NB4 (cell line): ENCODE measurements at regions not wholly inside any gene's neighbourhood (a gene's known extent, or its start where the extent isn't known, plus 50 kb on each side); places are given as distances from the start of the nearest gene placed in this dataset.

Source experiments
- CTCF ChIP-seq: IDR thresholded peaks from one replicate; pipeline ENCODE4 v1.5.1; 2012; ENCODE audit warnings: low read depth, low read length
- POLR2A ChIP-seq: IDR thresholded peaks from 2 replicates; pipeline ENCODE4 v1.6.1; 2011; ENCODE audit warnings: mild to moderate bottlenecking; ENCODE audit not compliant: insufficient read length; ENCODE audit errors: extremely low read depth

- TF ChIP-seq CTCF (no peak), POLR2A (no peak)
These were observed 105.7 kb upstream of the ANO1 start for GRCh38 chr11:69972351-69972802.
